Stimulated activated CD8-positive, alpha-beta memory T cell treated with anti-CD3 and anti-CD28 coated beads, Interleukin-7, amount 100 ng/mL, for 48 hours (primary cell): ENCODE measurements at regions not wholly inside any gene's neighbourhood (a gene's known extent, or its start where the extent isn't known, plus 50 kb on each side); places are given as distances from the start of the nearest gene placed in this dataset.

Source experiments
- DNase-seq, 2 donors: peaks; one replicate each; pipeline ENCODE4 v3.0.0-alpha.2; 2020; ENCODE audit warnings: low read depth in 1 of 2; ENCODE audit errors: extremely low read depth in 1 of 2

DNA sequence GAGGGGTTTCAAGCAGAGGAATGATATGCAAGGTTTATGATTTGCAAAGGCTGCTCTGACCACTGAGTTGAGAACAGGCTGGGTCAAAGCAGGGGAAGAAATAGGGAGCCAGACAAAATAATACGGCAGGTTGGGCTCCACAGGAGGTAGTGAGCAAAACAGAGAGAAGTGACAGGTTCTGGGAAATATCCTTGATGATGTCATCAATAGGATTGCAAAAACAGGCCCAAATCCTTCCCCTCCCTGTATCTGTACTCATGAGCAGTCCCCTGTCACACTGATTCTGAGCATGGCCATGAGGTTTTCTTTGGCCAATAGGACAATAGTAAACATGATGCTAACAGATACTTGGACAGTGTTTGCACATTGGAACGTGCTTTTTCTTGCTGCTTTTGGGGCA lies 471.8 kb upstream of the BRINP1 start:
- no peak for DNase-seq

DNA sequence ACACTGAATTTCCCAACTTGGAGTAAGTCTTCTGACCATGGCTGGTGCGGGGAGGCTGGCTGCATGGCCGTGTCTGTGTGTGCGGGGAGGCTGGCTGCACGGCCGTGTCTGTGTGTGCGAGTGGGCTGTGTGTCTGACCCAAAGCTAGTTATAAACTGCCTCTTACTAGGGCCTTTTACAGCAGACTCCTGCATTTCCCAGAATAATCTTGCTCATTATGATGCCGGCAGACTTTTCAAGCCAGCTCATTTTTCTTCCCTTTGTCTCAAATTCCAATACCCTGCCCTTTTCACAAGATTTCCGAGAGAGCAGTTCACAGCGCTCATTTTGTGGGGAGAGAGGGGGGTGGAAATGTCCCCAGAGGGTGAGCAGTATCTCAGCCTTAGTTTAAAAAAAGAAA lies 470.7 kb upstream of the BRINP1 start:
- no peak for DNase-seq

DNA sequence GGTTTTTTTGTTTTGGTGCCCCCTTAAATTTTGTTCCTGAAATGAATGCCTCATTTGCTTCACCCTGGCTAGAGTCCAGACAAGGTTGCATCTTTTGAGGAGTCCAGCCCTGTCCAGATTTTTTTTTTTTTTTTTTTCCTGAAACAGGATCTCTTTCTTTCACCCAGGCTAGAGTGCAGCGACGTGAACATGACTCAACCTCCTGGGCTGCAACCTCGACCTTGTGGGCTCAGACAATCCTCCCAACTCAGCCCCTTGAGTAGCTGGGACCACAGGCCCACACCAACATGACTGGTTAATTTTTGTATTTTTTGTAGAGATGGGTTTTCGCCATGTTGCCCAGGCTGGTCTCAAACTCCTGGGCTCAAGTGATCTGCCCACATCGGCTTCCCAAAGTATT lies 469.0 kb upstream of the BRINP1 start:
- DNase-seq: no peak

DNA sequence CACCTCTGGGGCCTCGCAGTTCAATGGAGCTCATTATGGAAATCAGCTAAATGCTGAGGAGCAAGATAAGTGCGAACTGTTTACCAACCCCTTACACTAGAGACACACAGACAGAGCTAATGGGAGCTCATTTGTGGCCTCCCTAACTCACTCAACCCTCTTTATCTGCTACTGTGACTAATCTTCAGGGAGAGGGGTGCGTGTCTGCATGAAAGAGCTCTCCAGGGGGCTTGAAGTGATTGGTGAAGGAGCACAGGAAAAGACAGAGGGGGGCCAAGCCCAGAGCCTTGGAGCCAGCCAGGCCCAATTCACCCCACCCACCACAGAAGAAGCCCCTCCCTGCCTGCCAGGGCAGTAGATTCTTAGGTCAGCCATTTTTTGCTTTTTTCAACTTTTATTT lies 466.8 kb upstream of the BRINP1 start:
- DNase-seq: no peak

DNA sequence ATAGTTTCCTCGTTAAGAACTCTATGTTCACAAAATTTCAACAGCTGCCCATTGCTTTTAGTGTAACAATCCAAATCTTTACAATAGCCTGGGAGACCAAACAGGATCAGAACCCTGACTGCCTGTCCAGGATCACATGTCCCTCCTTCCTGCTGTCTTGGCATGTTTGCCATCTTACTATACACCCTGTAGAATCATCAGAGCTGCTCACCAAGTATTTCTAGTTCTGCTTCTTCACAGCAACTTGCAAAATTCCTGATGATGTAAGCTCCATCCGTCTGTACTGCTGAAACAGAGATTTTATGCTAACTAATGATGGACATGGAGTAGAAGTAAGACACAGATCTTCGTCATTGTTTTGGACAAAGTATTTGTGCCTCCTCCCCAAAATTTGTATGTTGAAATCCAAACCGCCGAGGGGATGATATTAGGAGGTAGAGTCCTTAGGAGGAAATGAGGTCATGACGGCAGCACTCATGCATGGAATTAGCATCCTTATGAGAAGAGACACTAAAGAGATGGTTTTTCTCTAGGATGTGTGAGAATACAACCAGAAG lies 464.9 kb upstream of the BRINP1 start:
- no peak for DNase-seq

DNA sequence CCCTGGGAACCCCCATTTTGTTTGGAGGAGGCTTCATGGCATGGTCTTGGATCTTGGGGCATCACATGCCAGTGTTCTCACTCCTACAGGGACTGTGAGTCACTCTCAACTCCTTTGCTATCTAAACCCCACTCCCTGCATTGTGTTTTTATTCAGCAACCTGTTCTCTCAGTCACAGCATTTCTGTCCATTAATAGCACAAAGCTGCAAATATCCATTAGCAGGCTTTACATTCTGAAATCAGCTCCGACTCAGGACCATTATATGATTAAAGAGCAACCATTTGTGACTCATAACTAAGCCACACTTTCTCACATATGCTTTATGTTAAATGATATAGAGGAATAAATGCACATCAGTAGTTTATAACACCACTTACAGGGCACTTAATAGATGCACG lies 462.1 kb upstream of the BRINP1 start:
- no peak for DNase-seq

DNA sequence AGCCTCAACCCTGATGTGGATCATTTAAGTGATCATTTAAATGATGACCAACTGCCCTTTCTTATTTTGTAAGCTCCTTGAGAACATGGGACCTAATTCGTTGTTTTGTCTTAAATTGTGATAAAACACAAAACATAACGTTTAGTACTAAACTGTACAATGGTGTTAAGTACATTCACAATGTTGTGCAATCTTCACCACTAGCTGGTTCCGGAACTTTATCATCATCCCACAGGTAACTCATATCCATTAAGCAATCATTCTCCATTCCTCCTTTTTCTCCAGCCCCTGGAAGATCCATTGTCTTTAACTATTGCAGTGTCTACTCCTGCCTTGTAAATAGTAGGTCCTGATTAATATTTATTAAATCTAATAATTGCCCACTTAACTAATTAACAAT lies 460.5 kb upstream of the BRINP1 start:
- no peak for DNase-seq

DNA sequence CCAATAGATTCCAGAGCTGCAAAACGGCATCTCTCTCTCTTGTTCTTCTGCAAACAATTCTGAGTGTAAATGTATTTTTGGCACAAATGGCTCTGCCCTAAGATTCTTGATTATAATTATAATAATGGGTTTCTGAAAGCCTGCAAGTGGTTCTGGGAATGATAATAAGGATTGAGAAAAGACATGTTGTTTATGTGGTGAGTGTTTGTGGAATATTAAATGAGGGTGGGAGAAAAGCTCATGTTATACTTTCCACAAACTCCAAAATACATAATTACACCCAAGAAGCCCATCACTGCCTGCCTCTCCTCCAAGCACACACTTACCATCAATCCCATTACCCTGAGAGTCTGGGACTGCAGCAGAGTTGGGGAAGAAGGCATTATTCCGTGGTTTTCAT lies 460.0 kb upstream of the BRINP1 start:
- no peak for DNase-seq

DNA sequence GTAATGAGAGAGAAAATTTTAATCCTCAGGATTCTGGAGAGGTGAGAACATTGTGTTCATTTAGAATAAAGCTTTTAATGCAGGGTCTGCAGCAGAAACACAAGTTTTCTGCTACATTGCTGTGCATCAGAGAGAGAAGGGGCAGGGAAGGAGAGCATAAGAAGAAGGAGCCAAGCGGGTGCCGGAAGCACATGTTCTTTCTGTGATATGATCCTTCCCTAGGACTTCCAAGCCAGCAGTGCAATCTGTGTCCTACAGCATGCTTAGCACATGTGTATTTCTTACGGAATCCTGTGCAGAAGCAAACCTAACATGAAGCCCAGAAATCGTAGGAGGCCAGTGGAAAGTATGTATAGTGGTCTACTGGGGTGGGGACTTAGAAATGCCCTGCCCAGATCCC lies 458.3 kb upstream of the BRINP1 start:
- no peak for DNase-seq

DNA sequence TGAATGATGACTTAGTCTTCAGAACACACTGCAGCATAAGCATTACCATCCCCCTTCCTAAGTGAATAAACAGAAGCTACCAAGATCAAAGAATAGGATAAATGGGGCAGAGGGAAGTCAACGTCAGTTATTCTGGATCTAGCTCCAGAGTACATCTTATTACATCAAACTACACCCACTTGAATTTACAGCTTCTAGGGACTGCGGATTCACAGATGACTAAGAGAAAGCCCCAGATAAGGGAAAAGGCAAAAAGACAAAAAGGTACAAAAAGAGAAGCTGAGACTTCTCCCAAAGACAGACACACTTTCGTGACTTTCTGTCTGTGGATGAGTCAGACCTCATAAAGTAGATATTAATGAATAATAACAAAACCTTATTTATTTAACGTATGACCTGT lies 457.9 kb upstream of the BRINP1 start:
- DNase-seq: no peak

DNA sequence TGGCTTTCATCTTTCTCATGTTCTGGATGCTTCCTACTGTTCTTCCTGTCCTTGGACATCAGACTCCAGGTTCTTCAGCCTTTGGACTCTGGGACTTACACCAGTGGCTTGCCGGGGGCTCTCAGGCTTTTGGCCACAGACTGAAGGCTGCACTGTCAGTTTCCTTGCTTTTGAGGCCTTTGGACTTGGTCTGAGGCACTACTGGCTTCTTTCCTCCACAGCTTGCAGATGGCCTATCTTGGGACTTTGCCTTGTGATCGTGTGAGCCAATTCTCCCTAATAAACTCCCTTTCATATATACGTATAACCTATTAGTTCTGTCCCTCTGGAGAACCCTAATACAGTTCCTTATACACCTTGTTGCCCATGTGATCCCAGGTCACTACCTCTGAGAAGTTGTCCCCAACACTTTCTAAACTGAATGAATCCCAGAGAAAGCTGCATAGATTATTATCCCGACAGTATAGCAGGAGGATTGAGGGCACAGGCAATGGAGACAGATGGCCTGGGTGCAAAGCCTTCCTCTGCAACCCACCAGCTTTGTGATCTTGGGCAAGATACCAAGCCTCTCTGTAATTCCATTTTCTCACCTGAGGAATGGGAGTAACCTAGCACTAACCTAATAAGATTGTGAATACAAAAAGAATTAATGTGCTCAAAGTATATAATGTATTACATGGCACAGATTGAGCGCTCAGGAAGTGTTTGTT lies 449.6 kb upstream of the BRINP1 start:
- DNase-seq: no peak

DNA sequence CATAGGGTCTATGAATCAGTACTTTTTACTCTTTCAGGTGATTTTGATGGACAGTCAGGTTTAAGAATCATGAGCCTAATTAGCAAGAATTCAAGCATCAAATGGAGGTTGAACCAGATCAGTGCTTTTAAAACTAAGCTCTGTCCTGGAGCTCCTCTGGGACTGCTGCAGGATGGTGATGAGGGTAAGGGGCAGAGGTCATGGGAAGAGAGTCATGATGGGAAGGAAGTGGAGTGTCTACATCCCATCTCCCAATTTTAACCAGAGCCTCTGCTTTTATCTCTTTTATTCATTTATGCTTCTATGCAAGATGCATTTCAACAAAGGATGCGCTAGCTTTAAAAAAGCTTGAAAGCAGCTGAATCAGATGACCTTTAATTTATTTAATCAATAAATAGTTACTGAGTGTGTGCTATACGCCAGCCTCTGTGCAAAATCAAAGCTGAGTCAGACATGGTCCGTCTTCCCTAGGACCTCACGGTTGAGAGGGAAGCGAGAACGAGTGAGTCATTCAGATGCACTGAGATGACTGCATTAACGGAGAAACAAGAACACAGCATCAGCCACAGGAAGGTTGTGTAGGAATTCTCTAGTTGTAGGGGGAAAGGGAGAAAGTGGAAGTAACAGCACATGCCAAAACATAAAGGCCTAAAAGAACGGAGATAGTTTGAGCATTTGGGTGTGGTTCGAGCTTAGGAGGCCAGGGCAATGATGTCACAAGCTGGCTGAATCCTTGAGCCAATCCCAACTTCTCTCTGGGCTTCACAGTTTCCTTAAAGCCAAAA lies 441.6 kb upstream of the BRINP1 start:
- DNase-seq: no peak

DNA sequence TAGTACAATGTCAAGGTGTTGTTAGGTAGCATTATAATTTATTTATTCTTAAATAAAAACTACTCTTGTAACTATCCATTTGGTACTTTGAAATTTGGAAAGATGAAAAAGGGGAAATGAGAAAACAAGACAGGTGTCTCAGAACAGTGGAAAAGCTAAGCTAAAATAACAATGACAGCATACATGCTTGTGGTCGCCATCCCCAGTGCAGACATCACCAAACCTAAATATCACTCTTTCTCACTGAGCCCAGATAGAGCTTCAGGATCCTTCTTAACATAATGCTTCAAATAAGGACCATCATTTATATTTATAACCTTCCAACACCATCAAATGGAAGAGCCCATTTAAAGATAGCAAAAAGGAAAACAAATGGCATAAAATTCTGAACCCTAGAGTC lies 434.4 kb upstream of the BRINP1 start:
- DNase-seq: no peak

DNA sequence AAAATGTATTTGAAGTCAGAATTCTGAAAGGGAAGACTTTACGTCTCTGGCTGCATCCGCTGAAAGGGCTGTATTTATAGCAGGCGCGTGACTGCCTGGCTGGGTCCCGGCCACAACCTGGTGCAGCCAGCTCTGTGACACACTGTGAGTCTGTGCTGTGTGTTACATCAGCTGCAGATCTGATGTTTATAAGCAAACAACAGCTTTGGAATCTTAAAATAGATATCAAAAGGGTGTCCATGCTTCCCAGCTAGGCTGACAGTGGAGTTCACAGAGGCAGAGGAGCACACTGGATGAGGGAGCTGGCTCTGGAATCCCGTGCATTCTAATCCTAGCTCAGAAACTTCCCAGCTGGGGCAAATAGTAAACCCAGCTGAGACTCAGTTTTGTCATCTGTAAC lies 433.4 kb upstream of the BRINP1 start:
- no peak for DNase-seq

DNA sequence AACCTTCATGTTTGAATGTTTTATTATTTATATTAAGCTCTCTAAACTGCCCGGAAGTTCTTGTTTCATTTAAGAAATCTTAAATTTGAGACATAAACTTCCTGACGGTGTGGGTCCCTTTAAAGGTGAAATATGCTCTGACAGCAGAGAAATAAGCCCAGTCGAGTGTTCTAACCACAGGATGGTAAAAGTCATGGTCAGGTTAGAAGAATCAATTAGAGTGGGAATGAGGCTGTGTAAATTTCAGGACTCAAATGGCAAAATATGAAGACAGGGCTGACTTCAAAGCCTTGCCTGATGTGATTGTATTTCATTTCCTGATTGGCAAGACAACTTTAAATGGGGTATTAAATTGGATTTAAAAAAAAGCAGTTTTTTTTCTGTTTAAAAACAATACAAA lies 432.9 kb upstream of the BRINP1 start:
- no peak for DNase-seq

DNA sequence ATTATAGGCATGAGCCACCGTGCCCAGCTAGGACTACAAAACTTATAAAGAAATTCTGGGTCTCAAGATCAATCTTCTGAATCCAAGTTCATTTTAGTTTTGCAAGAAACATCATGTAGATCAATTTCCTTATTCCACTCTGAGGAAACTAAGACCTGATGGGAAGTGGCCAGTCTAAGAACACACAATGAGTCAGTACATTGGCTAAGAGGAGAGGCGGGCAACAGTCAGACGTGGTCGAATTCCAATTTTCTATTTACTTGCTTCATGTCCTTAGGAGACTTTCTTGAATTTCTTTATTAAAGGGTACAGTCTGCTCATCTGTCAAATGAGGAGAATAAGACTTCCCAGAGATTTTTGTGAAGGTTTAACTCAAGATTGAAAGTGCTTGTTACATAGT lies 432.1 kb upstream of the BRINP1 start:
- no peak for DNase-seq

DNA sequence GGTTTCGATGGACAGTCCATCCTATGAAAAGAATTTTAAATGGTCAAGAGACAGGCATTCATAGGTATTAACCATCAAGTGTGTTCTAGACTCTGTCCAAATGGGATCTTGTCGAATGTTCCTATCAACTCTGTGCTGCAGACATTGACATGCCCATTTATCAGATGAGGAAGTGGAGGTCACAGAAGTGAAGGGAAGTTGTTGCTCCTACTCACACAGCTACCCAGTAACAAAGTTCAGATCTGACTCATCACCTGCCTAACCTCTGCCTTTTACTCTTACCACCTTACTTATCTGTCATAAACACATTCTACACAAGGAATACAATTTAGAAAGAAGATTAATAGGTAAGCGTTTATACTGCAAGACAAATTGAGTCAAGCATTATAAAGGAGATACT lies 426.2 kb upstream of the BRINP1 start:
- DNase-seq: no peak

DNA sequence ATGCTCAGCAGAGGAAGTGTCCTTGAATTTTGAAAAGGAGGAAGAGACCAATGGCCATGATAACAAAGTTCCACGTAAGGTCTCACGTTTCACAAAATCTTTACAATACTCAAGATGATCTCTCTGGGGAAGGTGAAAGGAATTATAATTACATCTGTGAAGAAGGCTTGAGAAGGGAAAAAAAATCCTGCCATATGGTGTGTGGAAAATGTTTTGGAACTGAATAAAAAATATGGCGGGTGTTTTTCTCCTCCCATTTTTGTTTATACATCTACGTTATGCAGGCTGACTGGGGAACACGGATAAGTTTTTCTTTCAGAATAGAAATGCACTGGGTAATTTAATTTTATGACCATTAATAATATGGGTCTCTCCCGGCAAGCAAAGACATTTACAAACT lies 425.6 kb upstream of the BRINP1 start:
- DNase-seq: no peak

DNA sequence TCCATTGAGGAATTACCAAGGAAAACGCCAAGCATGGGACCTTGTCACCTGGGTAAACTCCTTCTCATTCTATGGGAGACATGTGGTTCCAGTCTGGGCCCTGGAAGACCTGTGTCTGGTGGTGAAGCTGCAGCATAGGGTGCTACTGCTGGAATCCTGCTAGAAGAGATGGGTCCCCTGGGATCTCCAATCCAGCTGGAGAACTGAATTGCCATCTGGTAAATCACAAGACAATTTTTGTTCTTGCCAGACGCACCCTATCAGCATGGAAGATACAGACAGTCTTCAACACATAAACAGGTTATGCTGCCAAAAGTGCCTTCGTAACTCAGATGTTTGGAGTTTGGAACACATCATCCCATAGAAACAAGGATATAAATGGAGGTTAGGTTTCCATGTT lies 424.0 kb upstream of the BRINP1 start:
- no peak for DNase-seq

DNA sequence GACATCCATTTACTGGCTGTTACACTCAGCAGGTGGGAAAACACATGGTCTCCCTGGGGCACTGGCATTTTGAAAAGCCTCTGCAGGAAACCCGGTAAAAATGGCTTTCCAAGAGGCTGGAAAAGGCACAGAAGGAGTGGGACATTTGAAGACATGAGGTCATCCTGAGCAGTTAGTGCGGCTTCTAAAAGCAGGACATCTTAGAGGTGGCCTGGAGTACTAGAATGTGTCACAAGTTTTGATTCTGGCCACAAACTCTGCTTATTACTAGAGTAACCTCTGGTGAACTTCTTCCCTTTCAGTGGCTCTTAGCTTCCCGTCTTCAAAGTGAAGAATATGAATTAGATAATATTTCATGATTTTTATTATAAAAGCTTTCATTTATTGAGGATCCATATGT lies 423.0 kb upstream of the BRINP1 start:
- no peak for DNase-seq

DNA sequence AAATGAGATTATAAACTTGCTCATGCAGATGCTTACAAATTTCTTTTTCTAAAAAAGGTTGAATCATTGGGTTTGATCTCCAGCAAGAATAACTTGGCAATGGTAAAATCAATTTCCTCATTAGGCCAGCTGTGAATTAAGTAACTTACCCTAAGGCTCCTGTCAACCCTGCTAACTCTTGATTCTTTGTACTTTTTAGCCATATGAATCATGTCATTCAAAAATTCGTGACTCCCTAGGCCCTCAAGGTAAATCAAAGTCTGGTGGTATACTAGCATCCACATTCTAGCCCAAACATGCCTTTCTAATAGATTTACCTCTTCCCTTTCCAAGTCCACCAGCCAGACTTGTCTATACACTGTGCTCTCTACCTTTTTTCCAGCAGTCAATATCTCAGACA lies 420.8 kb upstream of the BRINP1 start:
- no peak for DNase-seq

DNA sequence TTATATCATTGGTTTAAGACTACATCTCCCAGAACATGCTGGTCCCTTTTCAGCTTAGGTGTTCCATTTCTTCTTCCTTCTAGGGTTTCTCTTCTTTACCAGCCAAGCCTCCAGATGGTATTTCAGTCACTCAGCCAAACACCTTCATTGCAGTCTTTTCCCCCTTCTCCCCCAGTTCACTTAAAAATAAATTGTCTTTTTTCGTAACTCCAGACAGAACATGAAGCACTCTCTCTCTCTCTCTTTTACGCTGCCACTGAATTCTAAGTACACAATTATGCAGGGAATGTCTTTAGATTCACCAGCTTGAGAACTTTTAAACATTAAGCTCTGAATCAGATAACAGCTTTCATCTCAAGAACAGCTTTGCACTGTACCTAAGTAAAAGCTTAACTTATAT lies 419.7 kb upstream of the BRINP1 start:
- DNase-seq: no peak
